ENCODE measurements at regions not wholly inside any gene's neighbourhood (a gene's known extent, or its start where the extent isn't known, plus 50 kb on each side); places are given as distances from the start of the nearest gene placed in this dataset.

- Histone ChIP-seq H3K36me3 (ENCODE audit: control insufficient read depth, insufficient read depth, low read length, severe bottlenecking) (no peaks in the 10 kb centered on the region), H3K27me3 (replicated peaks; ENCODE audit: control insufficient read depth, insufficient read depth, low read length) (no peaks in the 10 kb centered on the region), H3K4me3 (ENCODE audit: low read length) (no peak overlapping the region), H3K4me1 (ENCODE audit: control insufficient read depth, insufficient read depth, low read length) (peaks cover 7% of the 10 kb centered on the region), H3K9ac (ENCODE audit: low read length) (no peak overlapping the region), H3K9me3 (ENCODE audit: control insufficient read depth, low read length) (no peaks in the 10 kb centered on the region)
- peak; percentile 34 for DNase-seq (ENCODE audit: low read depth)
These were observed 398.8 kb upstream of the RPS6KA3 start for GRCh38 chrX:20665481-20665880.

DNA sequence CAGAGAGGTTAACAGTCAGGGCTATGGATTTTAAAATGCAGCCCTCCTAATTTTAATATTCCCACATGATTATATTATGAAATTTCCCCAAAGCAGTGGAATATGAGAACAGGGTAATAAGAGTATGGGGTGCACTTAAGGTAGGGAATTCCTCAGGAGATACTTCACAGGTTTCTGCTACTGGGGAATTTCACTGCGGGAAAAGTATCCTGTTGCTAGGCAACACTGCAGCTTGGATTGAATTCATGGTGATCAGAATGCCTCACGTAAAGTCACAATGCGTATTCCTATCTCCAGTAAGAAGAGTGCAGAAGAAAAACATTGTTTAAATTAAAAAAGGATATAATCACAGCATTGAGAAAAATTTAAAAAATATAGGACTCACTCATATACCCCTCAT, 398.1 kb upstream of the RPS6KA3 start:
- H3K36me3 ChIP-seq (ENCODE audit: control insufficient read depth, insufficient read depth, low read length, severe bottlenecking) = no peaks in the 10 kb centered on the region
- no peaks in the 10 kb centered on the region for H3K9me3 ChIP-seq (ENCODE audit: control insufficient read depth, low read length)
- H3K27me3 ChIP-seq (replicated peaks; ENCODE audit: control insufficient read depth, insufficient read depth, low read length) = no peaks in the 10 kb centered on the region
- H3K4me1 ChIP-seq (ENCODE audit: control insufficient read depth, insufficient read depth, low read length) = peaks cover 7% of the 10 kb centered on the region
- DNase-seq (ENCODE audit: low read depth) = no peak
- no peak overlapping the region for H3K9ac ChIP-seq (ENCODE audit: low read length)
- no peak overlapping the region for H3K4me3 ChIP-seq (ENCODE audit: low read length)

- no peak overlapping the region for H3K9ac ChIP-seq (ENCODE audit: low read length)
- no peaks in the 10 kb centered on the region for H3K9me3 ChIP-seq (ENCODE audit: control insufficient read depth, low read length)
- no peaks in the 10 kb centered on the region for H3K36me3 ChIP-seq (ENCODE audit: control insufficient read depth, insufficient read depth, low read length, severe bottlenecking)
- peaks cover 7% of the 10 kb centered on the region for H3K4me1 ChIP-seq (ENCODE audit: control insufficient read depth, insufficient read depth, low read length)
- H3K27me3 ChIP-seq (replicated peaks; ENCODE audit: control insufficient read depth, insufficient read depth, low read length) = no peaks in the 10 kb centered on the region
- no peak overlapping the region for H3K4me3 ChIP-seq (ENCODE audit: low read length)
- no peak for DNase-seq (ENCODE audit: low read depth)
These were observed 397.4 kb upstream of the RPS6KA3 start for GRCh38 chrX:20664131-20664530.

- Histone ChIP-seq H3K4me3 (ENCODE audit: low read length) (no peak overlapping the region), H3K27me3 (replicated peaks; ENCODE audit: control insufficient read depth, insufficient read depth, low read length) (no peaks in the 10 kb centered on the region), H3K36me3 (ENCODE audit: control insufficient read depth, insufficient read depth, low read length, severe bottlenecking) (no peaks in the 10 kb centered on the region), H3K9me3 (ENCODE audit: control insufficient read depth, low read length) (no peaks in the 10 kb centered on the region), H3K9ac (ENCODE audit: low read length) (no peak overlapping the region), H3K4me1 (ENCODE audit: control insufficient read depth, insufficient read depth, low read length) (peaks cover 7% of the 10 kb centered on the region)
- no peak for DNase-seq (ENCODE audit: low read depth)
These were observed 396.6 kb upstream of the RPS6KA3 start for GRCh38 chrX:20663336-20663735.

DNA sequence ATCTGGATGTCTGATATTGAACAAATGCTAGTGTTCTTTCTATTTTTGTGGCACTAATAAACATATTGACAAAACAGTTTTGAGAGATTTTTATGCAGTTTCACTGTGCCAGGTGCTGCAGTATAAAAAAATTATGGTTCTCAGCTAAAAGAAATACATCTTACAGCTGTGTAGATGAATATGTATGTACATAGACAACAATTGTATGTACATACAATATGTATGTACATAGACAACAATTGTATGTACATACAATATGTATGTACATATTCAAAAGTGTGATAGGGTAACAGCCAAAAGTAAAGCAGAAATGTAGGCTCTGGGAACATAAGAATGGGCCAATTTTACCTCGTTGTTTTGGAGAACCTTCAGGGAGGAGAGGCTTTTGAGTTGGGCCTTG, 390.0 kb upstream of the RPS6KA3 start:
- Histone ChIP-seq H3K9ac (ENCODE audit: low read length) (no peak overlapping the region), H3K4me3 (ENCODE audit: low read length) (no peak overlapping the region), H3K9me3 (ENCODE audit: control insufficient read depth, low read length) (no peaks in the 10 kb centered on the region), H3K27me3 (replicated peaks; ENCODE audit: control insufficient read depth, insufficient read depth, low read length) (no peaks in the 10 kb centered on the region), H3K4me1 (ENCODE audit: control insufficient read depth, insufficient read depth, low read length) (no peaks in the 10 kb centered on the region), H3K36me3 (ENCODE audit: control insufficient read depth, insufficient read depth, low read length, severe bottlenecking) (no peaks in the 10 kb centered on the region)
- no peak for DNase-seq (ENCODE audit: low read depth)

- Histone ChIP-seq H3K9me3 (ENCODE audit: control insufficient read depth, low read length) (no peaks in the 10 kb centered on the region), H3K36me3 (ENCODE audit: control insufficient read depth, insufficient read depth, low read length, severe bottlenecking) (no peaks in the 10 kb centered on the region), H3K4me1 (ENCODE audit: control insufficient read depth, insufficient read depth, low read length) (no peaks in the 10 kb centered on the region), H3K9ac (ENCODE audit: low read length) (no peak overlapping the region), H3K27me3 (replicated peaks; ENCODE audit: control insufficient read depth, insufficient read depth, low read length) (no peaks in the 10 kb centered on the region), H3K4me3 (ENCODE audit: low read length) (no peak overlapping the region)
- no peak for DNase-seq (ENCODE audit: low read depth)
These were observed 387.9 kb upstream of the RPS6KA3 start for GRCh38 chrX:20654596-20655106.

DNA sequence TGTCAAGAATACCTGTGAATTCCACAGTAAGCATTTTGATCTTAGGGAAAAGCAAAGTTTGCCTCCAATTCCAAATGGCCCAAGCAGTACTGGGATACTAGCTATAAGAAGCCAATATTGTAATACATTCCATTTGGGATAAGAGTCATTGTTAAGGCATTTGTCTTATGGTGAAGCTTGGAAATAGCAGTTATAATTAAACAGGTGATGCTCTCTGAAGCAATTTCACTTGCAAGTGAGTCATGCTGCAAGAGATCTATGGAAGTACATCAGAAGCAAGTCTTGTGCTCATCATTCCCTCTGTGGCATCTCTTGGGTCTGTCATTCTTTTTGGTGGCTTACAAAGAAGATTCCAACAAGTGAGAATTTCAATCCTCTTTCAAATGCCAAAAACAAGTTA, 386.4 kb upstream of the RPS6KA3 start:
- Histone ChIP-seq H3K36me3 (ENCODE audit: control insufficient read depth, insufficient read depth, low read length, severe bottlenecking) (no peaks in the 10 kb centered on the region), H3K4me1 (ENCODE audit: control insufficient read depth, insufficient read depth, low read length) (no peaks in the 10 kb centered on the region), H3K9me3 (ENCODE audit: control insufficient read depth, low read length) (no peaks in the 10 kb centered on the region), H3K27me3 (replicated peaks; ENCODE audit: control insufficient read depth, insufficient read depth, low read length) (no peaks in the 10 kb centered on the region), H3K9ac (ENCODE audit: low read length) (no peak overlapping the region), H3K4me3 (ENCODE audit: low read length) (no peak overlapping the region)
- DNase-seq (ENCODE audit: low read depth) = no peak

DNA sequence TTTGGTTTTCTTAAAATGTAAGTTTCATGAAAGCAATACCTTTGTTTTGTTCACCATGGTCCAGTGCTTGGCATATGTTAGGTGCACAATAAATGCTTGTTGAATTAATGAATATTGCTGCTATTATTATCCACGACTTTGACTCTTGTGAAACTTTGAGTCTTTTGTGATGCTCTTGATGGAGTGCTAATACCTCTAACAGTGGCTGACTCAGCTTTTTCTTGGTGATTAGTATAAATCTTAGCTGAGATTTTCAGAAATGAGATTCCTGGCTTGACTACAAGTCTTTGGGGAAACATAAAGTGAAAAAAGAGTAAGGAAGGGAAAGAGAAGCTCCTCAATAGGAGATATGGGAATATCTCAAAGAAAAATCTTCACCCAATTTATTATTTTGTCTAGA, 375.2 kb upstream of the RPS6KA3 start:
- Histone ChIP-seq H3K9ac (ENCODE audit: low read length) (no peak overlapping the region), H3K9me3 (ENCODE audit: control insufficient read depth, low read length) (no peaks in the 10 kb centered on the region), H3K4me3 (ENCODE audit: low read length) (no peak overlapping the region), H3K27me3 (replicated peaks; ENCODE audit: control insufficient read depth, insufficient read depth, low read length) (no peaks in the 10 kb centered on the region), H3K36me3 (ENCODE audit: control insufficient read depth, insufficient read depth, low read length, severe bottlenecking) (no peaks in the 10 kb centered on the region), H3K4me1 (ENCODE audit: control insufficient read depth, insufficient read depth, low read length) (no peaks in the 10 kb centered on the region)
- DNase-seq (ENCODE audit: low read depth) = no peak

- H3K4me3 ChIP-seq (ENCODE audit: low read length) = no peak overlapping the region
- H3K27me3 ChIP-seq (replicated peaks; ENCODE audit: control insufficient read depth, insufficient read depth, low read length) = no peaks in the 10 kb centered on the region
- DNase-seq (ENCODE audit: low read depth) = no peak
- H3K9ac ChIP-seq (ENCODE audit: low read length) = no peak overlapping the region
- no peaks in the 10 kb centered on the region for H3K9me3 ChIP-seq (ENCODE audit: control insufficient read depth, low read length)
- H3K36me3 ChIP-seq (ENCODE audit: control insufficient read depth, insufficient read depth, low read length, severe bottlenecking) = no peaks in the 10 kb centered on the region
- no peaks in the 10 kb centered on the region for H3K4me1 ChIP-seq (ENCODE audit: control insufficient read depth, insufficient read depth, low read length)
These were observed 372.4 kb upstream of the RPS6KA3 start for GRCh38 chrX:20639115-20639514.

DNA sequence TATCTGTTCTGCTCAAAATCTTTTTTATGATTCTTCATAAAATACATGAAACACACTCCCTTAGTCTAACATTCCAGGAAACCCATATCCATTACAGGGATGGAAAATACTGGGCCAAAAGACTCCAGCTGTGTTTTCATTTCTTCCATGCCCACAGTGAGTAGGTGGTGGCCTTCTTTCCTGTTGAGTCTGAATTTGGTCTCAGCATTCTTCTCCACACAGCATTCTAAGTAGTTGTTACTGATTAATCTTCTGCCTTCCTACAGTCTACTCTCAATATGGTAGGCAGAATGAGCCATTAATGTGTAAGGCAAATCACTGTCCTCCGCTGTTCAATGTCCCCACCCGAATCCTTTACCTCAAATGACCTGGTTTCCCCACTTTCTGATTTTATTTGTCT, 370.6 kb upstream of the RPS6KA3 start:
- Histone ChIP-seq H3K9me3 (ENCODE audit: control insufficient read depth, low read length) (no peaks in the 10 kb centered on the region), H3K27me3 (replicated peaks; ENCODE audit: control insufficient read depth, insufficient read depth, low read length) (no peaks in the 10 kb centered on the region), H3K9ac (ENCODE audit: low read length) (no peak overlapping the region), H3K4me3 (ENCODE audit: low read length) (no peak overlapping the region), H3K36me3 (ENCODE audit: control insufficient read depth, insufficient read depth, low read length, severe bottlenecking) (no peaks in the 10 kb centered on the region), H3K4me1 (ENCODE audit: control insufficient read depth, insufficient read depth, low read length) (no peaks in the 10 kb centered on the region)
- DNase-seq (ENCODE audit: low read depth) = peak; percentile 1

DNA sequence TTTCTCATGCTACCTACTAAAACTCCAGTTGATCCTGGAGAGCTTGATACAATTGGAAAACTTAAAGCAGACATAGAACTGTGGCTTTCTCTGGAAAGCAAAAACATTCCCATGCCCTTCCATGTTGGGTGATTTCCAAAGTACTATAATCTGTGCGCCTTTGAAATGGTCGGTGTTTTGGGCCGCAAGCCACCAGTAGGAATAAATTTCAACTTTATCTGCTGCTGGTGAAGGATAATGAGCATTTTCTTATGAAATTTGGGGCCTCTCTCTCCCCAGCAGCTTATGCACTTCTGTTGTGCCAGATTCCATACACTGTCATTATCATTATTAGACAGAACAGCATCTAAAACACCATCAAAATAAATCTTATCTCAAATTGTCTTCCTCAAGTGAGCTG, 366.7 kb upstream of the RPS6KA3 start:
- no peaks in the 10 kb centered on the region for H3K27me3 ChIP-seq (replicated peaks; ENCODE audit: control insufficient read depth, insufficient read depth, low read length)
- H3K4me3 ChIP-seq (ENCODE audit: low read length) = no peak overlapping the region
- no peaks in the 10 kb centered on the region for H3K9me3 ChIP-seq (ENCODE audit: control insufficient read depth, low read length)
- H3K36me3 ChIP-seq (ENCODE audit: control insufficient read depth, insufficient read depth, low read length, severe bottlenecking) = no peaks in the 10 kb centered on the region
- no peak overlapping the region for H3K9ac ChIP-seq (ENCODE audit: low read length)
- no peaks in the 10 kb centered on the region for H3K4me1 ChIP-seq (ENCODE audit: control insufficient read depth, insufficient read depth, low read length)
- DNase-seq (ENCODE audit: low read depth) = no peak

DNA sequence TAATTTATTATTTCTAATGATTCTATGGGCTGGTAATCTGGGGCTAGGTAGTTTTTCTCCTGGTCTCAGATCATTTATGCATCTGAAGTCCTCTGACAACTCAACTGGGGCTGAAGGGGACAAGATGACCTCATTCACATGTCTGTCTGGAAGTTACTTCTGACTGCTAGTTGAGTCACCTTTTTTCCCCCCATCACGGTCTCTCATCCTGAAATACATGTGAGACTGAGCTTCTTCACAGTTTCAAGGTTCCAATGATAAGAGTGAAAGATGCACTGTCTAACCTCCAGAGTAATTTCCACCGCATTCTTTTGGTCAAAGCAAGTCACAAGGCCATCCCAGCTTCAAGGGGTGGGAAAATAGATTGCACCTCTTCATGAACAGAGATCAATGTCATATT, 356.7 kb upstream of the RPS6KA3 start:
- no peak for DNase-seq (ENCODE audit: low read depth)
- no peaks in the 10 kb centered on the region for H3K4me1 ChIP-seq (ENCODE audit: control insufficient read depth, insufficient read depth, low read length)
- H3K27me3 ChIP-seq (replicated peaks; ENCODE audit: control insufficient read depth, insufficient read depth, low read length) = peaks cover 4% of the 10 kb centered on the region

More for the DNA sequence above, 356.7 kb upstream of the RPS6KA3 start:
- H3K4me3 ChIP-seq (ENCODE audit: low read length) = no peak overlapping the region
- peaks cover 3% of the 10 kb centered on the region for H3K9me3 ChIP-seq (ENCODE audit: control insufficient read depth, low read length)
- H3K36me3 ChIP-seq (ENCODE audit: control insufficient read depth, insufficient read depth, low read length, severe bottlenecking) = no peaks in the 10 kb centered on the region
- H3K9ac ChIP-seq (ENCODE audit: low read length) = no peak overlapping the region
